H1 (cell line): ENCODE measurements at regions not wholly inside any gene's neighbourhood (a gene's known extent, or its start where the extent isn't known, plus 50 kb on each side); places are given as distances from the start of the nearest gene placed in this dataset.

Experiments used
- CTCF ChIA-PET: fragments of 300-600 bp; sonication (Branson Sonifier 250); formaldehyde crosslinking; loops from one replicate; lab custom pipeline; 2021; ENCODE audit not compliant: partially characterized antibody; lab: Charles Lee
- POLR2A ChIA-PET: fragments of 300-600 bp; sonication (Branson Sonifier 250); formaldehyde crosslinking; loops from one replicate; lab custom pipeline; 2021; ENCODE audit warnings: inconsistent platforms; ENCODE audit not compliant: partially characterized antibody; lab: Charles Lee
- DNase-seq, 2 experiments: peaks; one replicate each; pipeline versions ENCODE4 v3.0.0 to v3.0.0-alpha.2; 2010 to 2022; ENCODE audit warnings: low spot score in 2 of 2, low read depth in 1 of 2, mixed read lengths in 1 of 2
- FAIRE-seq: peaks from 2 replicates; lab custom pipeline; 2011; peaks lifted over from hg19 to GRCh38; lab: Jason Lieb, UNC
- H2AFZ ChIP-seq: 2 replicates; pipeline ENCODE4 v1.8.1; 2012; ENCODE audit warnings: low read length, inconsistent platforms
- H2AK5ac ChIP-seq: 2 replicates; pipeline ENCODE4 v1.6.1; 2013; ENCODE audit warnings: low read depth, low read length
- H2BK120ac ChIP-seq: replicated peaks from 2 replicates; pipeline ENCODE3; 2013; ENCODE audit warnings: low read depth, low read length, inconsistent platforms
- H2BK12ac ChIP-seq: 2 replicates; pipeline ENCODE4 v1.6.1; 2013; ENCODE audit warnings: low read depth, low read length
- H2BK15ac ChIP-seq: 2 replicates; pipeline ENCODE4 v1.6.1; 2013; ENCODE audit warnings: low read length
- H2BK20ac ChIP-seq: 2 replicates; pipeline ENCODE4 v1.6.1; 2013; ENCODE audit warnings: low read length
- H2BK5ac ChIP-seq: 2 replicates; pipeline ENCODE4 v1.6.1; 2013; ENCODE audit warnings: low read depth, low read length
- H3K14ac ChIP-seq: 2 replicates; pipeline ENCODE4 v1.6.1; 2013; ENCODE audit warnings: inconsistent platforms; ENCODE audit not compliant: insufficient read length
- H3K18ac ChIP-seq: 2 replicates; pipeline ENCODE4 v1.6.1; 2013; ENCODE audit warnings: low read length; ENCODE audit errors: extremely low read depth
- H3K23ac ChIP-seq: 2 replicates; pipeline ENCODE4 v1.6.1; 2013; ENCODE audit warnings: inconsistent platforms; ENCODE audit not compliant: insufficient read length
- H3K23me2 ChIP-seq: 2 replicates; pipeline ENCODE4 v1.6.1; 2013; ENCODE audit warnings: low read depth, low read length
- H3K27ac ChIP-seq: 2 replicates; pipeline ENCODE4 v1.6.1; 2011; ENCODE audit warnings: low read depth, low read length, inconsistent platforms
- H3K27me3 ChIP-seq, 4 experiments: replicated peaks in 1 of 4; 1 replicate in 1 of 4; 2 replicates in 3 of 4; pipeline versions ENCODE4 v1.6.1 to v1.8.1; 2011 to 2013; ENCODE audit warnings: low read length in 3 of 4, mild to moderate bottlenecking in 3 of 4, inconsistent platforms in 2 of 4, mixed read lengths in 2 of 4, moderate library complexity in 1 of 4; ENCODE audit not compliant: control insufficient read depth in 3 of 4, insufficient read depth in 3 of 4; ENCODE audit errors: extremely low read depth in 1 of 4
- H3K36me3 ChIP-seq, 4 experiments: 2 replicates each; pipeline versions ENCODE4 v1.6.1 to v1.8.1; 2011 to 2013; ENCODE audit warnings: mild to moderate bottlenecking in 4 of 4, low read length in 3 of 4, moderate library complexity in 2 of 4, control low read depth in 1 of 4, inconsistent platforms in 1 of 4; ENCODE audit not compliant: insufficient read depth in 4 of 4, control insufficient read depth in 2 of 4
- H3K4ac ChIP-seq: replicated peaks from 2 replicates; pipeline ENCODE3; 2013; ENCODE audit warnings: low read length, low read depth, mixed read lengths, inconsistent platforms; ENCODE audit not compliant: insufficient read length
- H3K4me1 ChIP-seq, 4 experiments: replicated peaks in 1 of 4; 1 replicate in 1 of 4; 2 replicates in 3 of 4; pipeline versions ENCODE4 v1.6.1 to v1.8.1; 2011 to 2013; ENCODE audit warnings: low read length in 3 of 4, inconsistent platforms in 2 of 4, mixed read lengths in 1 of 4; ENCODE audit not compliant: insufficient read depth in 4 of 4, control insufficient read depth in 3 of 4
- H3K4me2 ChIP-seq, 2 experiments: 2 replicates each; pipeline versions ENCODE4 v1.6.1 to v1.8.1; 2011 to 2013; ENCODE audit warnings: low read depth in 2 of 2, low read length in 2 of 2, control low read depth in 1 of 2, inconsistent platforms in 1 of 2, mild to moderate bottlenecking in 1 of 2; ENCODE audit not compliant: insufficient read depth in 1 of 2
- H3K4me3 ChIP-seq, 4 experiments: fragments of 200-600, 300-600 bp in 1 of 4; sonication (generic), shearing (Covaris generic), sonication (Bioruptor Twin) in 1 of 4; 2 replicates each; pipeline versions ENCODE4 v1.5.1 to v1.8.1; 2011 to 2016; ENCODE audit warnings: low read length in 4 of 4, low read depth in 3 of 4, control low read depth in 2 of 4, inconsistent platforms in 2 of 4, mild to moderate bottlenecking in 2 of 4, mixed read lengths in 1 of 4, moderate library complexity in 1 of 4; ENCODE audit not compliant: insufficient read depth in 2 of 4; ENCODE audit errors: extremely low read depth in 1 of 4
- H3K56ac ChIP-seq: replicated peaks from 2 replicates; pipeline ENCODE3; 2013; ENCODE audit warnings: low read depth, mild to moderate bottlenecking, mixed read lengths, low read length, inconsistent platforms; ENCODE audit not compliant: insufficient read length
- H3K79me1 ChIP-seq: 2 replicates; pipeline ENCODE4 v1.6.1; 2013; ENCODE audit warnings: low read depth, low read length, control low read depth
- H3K79me2 ChIP-seq, 2 experiments: 2 replicates each; pipeline versions ENCODE4 v1.6.1 to v1.8.1; 2012 to 2013; ENCODE audit warnings: low read length in 2 of 2, mild to moderate bottlenecking in 2 of 2, inconsistent platforms in 1 of 2; ENCODE audit not compliant: insufficient read depth in 2 of 2, control insufficient read depth in 1 of 2
- H3K9ac ChIP-seq, 4 experiments: replicated peaks in 1 of 4; 1 replicate in 1 of 4; 2 replicates in 3 of 4; pipeline versions ENCODE4 v1.6.1 to v1.8.1; 2011 to 2013; ENCODE audit warnings: low read depth in 3 of 4, low read length in 3 of 4, control low read depth in 2 of 4, mild to moderate bottlenecking in 2 of 4, moderate library complexity in 2 of 4, inconsistent platforms in 1 of 4; ENCODE audit errors: extremely low read depth in 1 of 4
- H3K9me3 ChIP-seq, 2 experiments: 2 replicates each; pipeline versions ENCODE4 v1.6.1 to v1.8.1; 2012 to 2013; ENCODE audit warnings: mild to moderate bottlenecking in 2 of 2, moderate library complexity in 2 of 2, control low read depth in 1 of 2, inconsistent platforms in 1 of 2, low read depth in 1 of 2, low read length in 1 of 2, mixed read lengths in 1 of 2; ENCODE audit not compliant: insufficient read depth in 2 of 2
- H4K20me1 ChIP-seq, 2 experiments: replicated peaks in 1 of 2; 2 replicates each; pipeline versions ENCODE3 to v1.8.1; 2011 to 2013; ENCODE audit warnings: inconsistent platforms in 2 of 2, low read length in 2 of 2, mild to moderate bottlenecking in 1 of 2; ENCODE audit not compliant: insufficient read depth in 2 of 2, control insufficient read depth in 1 of 2
- H4K5ac ChIP-seq: 2 replicates; pipeline ENCODE4 v1.6.1; 2013; ENCODE audit warnings: low read length, low read depth, mixed read lengths, inconsistent platforms; ENCODE audit not compliant: insufficient read length
- H4K8ac ChIP-seq: 2 replicates; pipeline ENCODE4 v1.8.0; 2013; ENCODE audit warnings: mild to moderate bottlenecking, moderate library complexity, low read length, inconsistent platforms; ENCODE audit not compliant: insufficient read depth; ENCODE audit errors: extremely low read depth
- H4K91ac ChIP-seq: replicated peaks from 2 replicates; pipeline ENCODE3; 2013; ENCODE audit warnings: low read length, mixed read lengths, inconsistent platforms; ENCODE audit not compliant: insufficient read length
- CHD7 ChIP-seq: fragments of 300-600 bp; sonication (generic); IDR thresholded peaks from 2 replicates; pipeline ENCODE4 v1.7.1; 2012; ENCODE audit warnings: low read length, moderate library complexity, mild to moderate bottlenecking, inconsistent platforms; ENCODE audit not compliant: insufficient replicate concordance
- WGBS, 2 experiments: shearing (Covaris generic) in 1 of 2; methylation state at CpG; one replicate each; pipeline versions ENCODE4 v1.1.6 to v1.1.7; 2013 to 2015; ENCODE audit warnings: low lambda C conversion rate in 2 of 2, mixed read lengths in 2 of 2, inconsistent platforms in 1 of 2, low coverage in 1 of 2, missing lambda C conversion rate in 1 of 2; ENCODE audit not compliant: insufficient replicate concordance in 2 of 2, insufficient coverage in 1 of 2, insufficient read length in 1 of 2; ENCODE audit errors: extremely low coverage in 1 of 2, missing lambda C conversion rate in 1 of 2; 5-methylcytosine and 5-hydroxymethylcytosine counted together

GRCh38 chr3:147669077-147669476, 259.9 kb downstream of the ZIC1 start:
- H4K20me1 ChIP-seq: no peaks in the 10 kb centered on the region
- no peaks in the 10 kb centered on the region for H3K79me1 ChIP-seq
- H2BK12ac ChIP-seq: no peak overlapping the region; the same call in 1 of the 2 replicates
- H2BK15ac ChIP-seq: no peak overlapping the region
- H3K27me3 ChIP-seq: no peaks in the 10 kb centered on the region
- H3K23me2 ChIP-seq: no peaks in the 10 kb centered on the region; the same call in 1 of the 2 replicates
- no peaks in the 10 kb centered on the region for H3K4me1 ChIP-seq
- no peak overlapping the region for H3K56ac ChIP-seq
- H3K14ac ChIP-seq: no peak overlapping the region
- no peak overlapping the region for H3K9ac ChIP-seq
- POLR2A ChIA-PET: no interaction called here
- no peak overlapping the region for H2AFZ ChIP-seq
- no peak overlapping the region for H2BK20ac ChIP-seq
- H3K4me3 ChIP-seq: no peak overlapping the region
- H2BK120ac ChIP-seq: no peak overlapping the region
- H3K27ac ChIP-seq: no peak overlapping the region
- WGBS, 2 experiments: 88% methylated on average over 2 of the region's 2 CpGs; no CpG with 5 or more reads in 1 of the 2 experiments
- CTCF ChIA-PET: interaction anchor here (0.6 to 0.8 kb wide), 2 partner anchors 9 to 314 kb away, joined by 3 to 4 read pairs; no protein-coding TSS in a partner anchor
- H3K18ac ChIP-seq: no peak overlapping the region
- H3K79me2 ChIP-seq: no peaks in the 10 kb centered on the region
- DNase-seq (no peak), FAIRE-seq (no peak)
- no peak overlapping the region for H4K5ac ChIP-seq
- H3K36me3 ChIP-seq: no peaks in the 10 kb centered on the region
- H4K91ac ChIP-seq: no peak overlapping the region
- no peak overlapping the region for H2BK5ac ChIP-seq
- H3K9me3 ChIP-seq: no peaks in the 10 kb centered on the region
- no peak overlapping the region for H3K4ac ChIP-seq
- H4K8ac ChIP-seq: no peak overlapping the region
- no peak overlapping the region for H3K23ac ChIP-seq
- H2AK5ac ChIP-seq: no peak overlapping the region
- H3K4me2 ChIP-seq: no peak overlapping the region
- TF ChIP-seq CHD7: no peak
